ENCODE measurements at regions not wholly inside any gene's neighbourhood (a gene's known extent, or its start where the extent isn't known, plus 50 kb on each side); places are given as distances from the start of the nearest gene placed in this dataset.

- no peak for TF ChIP-seq CTCF (IDR thresholded peaks at IDR 0.05; ENCODE audit: control insufficient read depth, insufficient read depth, low read depth, low read length, missing control alignments)
- no peak overlapping the region for H3K4me3 ChIP-seq (ENCODE audit: control insufficient read depth, low read depth, low read length)
- DNase-seq (ENCODE audit: low read depth): no peak
Observed at GRCh38 chr10:64369885-64370773, 848.9 kb downstream of the REEP3 start.

- no peak overlapping the region for H3K4me3 ChIP-seq (ENCODE audit: control insufficient read depth, low read depth, low read length)
- DNase-seq (ENCODE audit: low read depth): no peak
- no peak for TF ChIP-seq CTCF (IDR thresholded peaks at IDR 0.05; ENCODE audit: control insufficient read depth, insufficient read depth, low read depth, low read length, missing control alignments)
Observed at GRCh38 chr10:64374346-64374745, 853.1 kb downstream of the REEP3 start.

GRCh38 chr10:64376167-64376566 is 855.0 kb downstream of the REEP3 start:
- H3K4me3 ChIP-seq (ENCODE audit: control insufficient read depth, low read depth, low read length): no peak overlapping the region
- no peak for DNase-seq (ENCODE audit: low read depth)
- no peak for TF ChIP-seq CTCF (IDR thresholded peaks at IDR 0.05; ENCODE audit: control insufficient read depth, insufficient read depth, low read depth, low read length, missing control alignments)

- no peak for TF ChIP-seq CTCF (IDR thresholded peaks at IDR 0.05; ENCODE audit: control insufficient read depth, insufficient read depth, low read depth, low read length, missing control alignments)
- no peak overlapping the region for H3K4me3 ChIP-seq (ENCODE audit: control insufficient read depth, low read depth, low read length)
- no peak for DNase-seq (ENCODE audit: low read depth)
Observed at GRCh38 chr10:64379898-64380297, 858.7 kb downstream of the REEP3 start.

GRCh38 chr10:64385355-64385754 is 864.2 kb downstream of the REEP3 start:
- TF ChIP-seq CTCF (IDR thresholded peaks at IDR 0.05; ENCODE audit: control insufficient read depth, insufficient read depth, low read depth, low read length, missing control alignments): no peak
- no peak overlapping the region for H3K4me3 ChIP-seq (ENCODE audit: control insufficient read depth, low read depth, low read length)
- no peak for DNase-seq (ENCODE audit: low read depth)

- no peak for DNase-seq (ENCODE audit: low read depth)
- H3K4me3 ChIP-seq (ENCODE audit: control insufficient read depth, low read depth, low read length): no peak overlapping the region
- no peak for TF ChIP-seq CTCF (IDR thresholded peaks at IDR 0.05; ENCODE audit: control insufficient read depth, insufficient read depth, low read depth, low read length, missing control alignments)
Observed at GRCh38 chr10:64394744-64395143, 873.5 kb downstream of the REEP3 start.

All from AG09309 (cell line).